Omental fat pad (tissue), 3 donors: ENCODE measurements at regions not wholly inside any gene's neighbourhood (a gene's known extent, or its start where the extent isn't known, plus 50 kb on each side); places are given as distances from the start of the nearest gene placed in this dataset.
"Not testable (repeated sequence)": the region's sequence is repeated elsewhere in the genome, so short reads cannot be mapped to it uniquely, and the experiment has no call there.

Source experiments
- ATAC-seq: fragments of 150-250 bp; one replicate; pipeline ENCODE4 v1.9.1; 2016; ENCODE audit warnings: mild to moderate bottlenecking, moderate library complexity; ENCODE audit not compliant: low FRiP score
- DNase-seq: peaks from one replicate; pipeline ENCODE4 v3.0.0-alpha.2; 2019; ENCODE audit warnings: low spot score
- TF ChIP-seq, protein P1 (sequence below), 3 donors: fragments of 450-650 bp; IDR thresholded peaks; one replicate each; pipeline ENCODE4 v1.5.1; 2016 to 2017; ENCODE audit warnings: antibody characterized with exemption in 3 of 3, mild to moderate bottlenecking in 3 of 3, moderate library complexity in 2 of 3

DNA sequence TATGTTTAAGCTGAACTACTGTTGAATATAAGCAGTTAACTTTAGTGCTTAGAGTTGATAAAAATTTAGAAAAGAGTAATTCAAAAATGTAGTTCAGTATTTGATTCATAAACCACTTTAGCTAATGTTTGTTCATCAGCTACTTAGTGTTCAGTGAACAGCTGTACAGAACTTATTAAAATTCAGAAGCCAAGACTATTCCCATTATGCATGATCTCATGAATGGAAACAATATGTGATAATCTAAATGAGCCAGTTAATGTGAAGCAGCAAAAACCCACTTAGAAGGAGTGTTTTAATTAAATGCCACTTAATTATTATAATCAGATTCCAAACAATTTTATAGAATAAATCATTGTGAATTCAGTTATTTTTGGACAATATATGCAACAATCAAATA, 92.9 kb upstream of the NEGR1 start:
- ATAC-seq (no peak), DNase-seq (no peak)
- TF ChIP-seq, protein P1, sequence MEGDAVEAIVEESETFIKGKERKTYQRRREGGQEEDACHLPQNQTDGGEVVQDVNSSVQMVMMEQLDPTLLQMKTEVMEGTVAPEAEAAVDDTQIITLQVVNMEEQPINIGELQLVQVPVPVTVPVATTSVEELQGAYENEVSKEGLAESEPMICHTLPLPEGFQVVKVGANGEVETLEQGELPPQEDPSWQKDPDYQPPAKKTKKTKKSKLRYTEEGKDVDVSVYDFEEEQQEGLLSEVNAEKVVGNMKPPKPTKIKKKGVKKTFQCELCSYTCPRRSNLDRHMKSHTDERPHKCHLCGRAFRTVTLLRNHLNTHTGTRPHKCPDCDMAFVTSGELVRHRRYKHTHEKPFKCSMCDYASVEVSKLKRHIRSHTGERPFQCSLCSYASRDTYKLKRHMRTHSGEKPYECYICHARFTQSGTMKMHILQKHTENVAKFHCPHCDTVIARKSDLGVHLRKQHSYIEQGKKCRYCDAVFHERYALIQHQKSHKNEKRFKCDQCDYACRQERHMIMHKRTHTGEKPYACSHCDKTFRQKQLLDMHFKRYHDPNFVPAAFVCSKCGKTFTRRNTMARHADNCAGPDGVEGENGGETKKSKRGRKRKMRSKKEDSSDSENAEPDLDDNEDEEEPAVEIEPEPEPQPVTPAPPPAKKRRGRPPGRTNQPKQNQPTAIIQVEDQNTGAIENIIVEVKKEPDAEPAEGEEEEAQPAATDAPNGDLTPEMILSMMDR (IDR thresholded peaks at IDR 0.05): no peak

DNA sequence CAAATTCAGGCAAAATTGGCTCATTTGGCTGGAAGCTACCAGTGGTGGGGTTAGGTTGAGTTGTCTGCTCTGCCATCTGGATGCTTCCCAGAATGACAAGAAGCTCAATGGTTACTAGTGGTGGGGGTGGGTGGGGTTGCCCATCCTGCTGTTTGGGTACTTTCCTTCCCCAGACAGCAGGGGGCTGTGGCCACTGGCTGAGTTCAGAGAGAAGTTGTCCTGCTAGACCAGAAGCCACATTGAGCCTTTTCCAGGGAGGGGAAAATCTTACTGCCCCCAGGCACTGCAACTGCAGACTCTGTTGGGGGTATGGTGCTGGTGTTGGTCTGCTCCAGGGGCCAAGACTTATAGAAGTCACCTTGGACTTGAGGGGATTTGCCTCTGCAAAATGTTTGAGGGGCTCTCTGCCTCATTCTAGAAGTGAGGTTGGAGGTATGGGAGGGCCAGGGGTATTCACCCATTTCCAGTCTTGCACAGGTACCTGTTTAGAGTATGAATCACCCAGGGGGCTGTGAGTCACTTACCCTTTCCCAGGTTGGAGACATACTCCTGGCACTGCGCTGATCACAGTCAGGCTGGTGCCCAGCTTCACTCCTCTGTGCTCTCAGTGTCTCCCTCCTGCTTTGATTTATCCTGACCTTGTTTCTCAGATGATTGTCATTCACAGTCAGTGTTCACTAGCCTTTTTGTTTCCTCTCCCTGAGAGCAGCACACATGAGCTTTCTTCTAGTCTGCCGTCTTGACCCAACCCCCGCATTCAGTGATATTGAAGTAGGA, 89.1 kb upstream of the NEGR1 start:
- no peak for DNase-seq
- ATAC-seq: no peak
- TF ChIP-seq, protein P1 (IDR thresholded peaks at IDR 0.05): no peak

DNA sequence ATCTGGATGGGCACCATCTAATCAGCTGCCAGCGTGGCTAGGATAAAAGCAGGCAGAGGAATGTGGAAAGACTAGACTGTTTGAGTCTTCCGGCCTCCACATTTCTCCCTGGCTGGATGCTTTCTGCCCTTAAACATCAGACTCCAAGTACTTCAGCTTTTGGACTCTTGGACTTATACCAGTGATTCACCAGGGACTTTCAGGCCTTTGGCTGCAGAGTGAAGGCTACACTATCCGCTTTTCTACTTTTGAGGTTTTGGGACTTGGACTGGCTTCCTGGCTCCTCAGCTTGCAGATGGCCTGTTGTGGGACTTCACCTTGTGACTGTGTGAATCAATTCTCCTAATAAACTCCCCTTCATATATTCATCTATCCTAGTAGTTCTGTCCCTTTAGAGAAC, 88.5 kb upstream of the NEGR1 start:
- ATAC-seq, DNase-seq: not testable (repeated sequence)

DNA sequence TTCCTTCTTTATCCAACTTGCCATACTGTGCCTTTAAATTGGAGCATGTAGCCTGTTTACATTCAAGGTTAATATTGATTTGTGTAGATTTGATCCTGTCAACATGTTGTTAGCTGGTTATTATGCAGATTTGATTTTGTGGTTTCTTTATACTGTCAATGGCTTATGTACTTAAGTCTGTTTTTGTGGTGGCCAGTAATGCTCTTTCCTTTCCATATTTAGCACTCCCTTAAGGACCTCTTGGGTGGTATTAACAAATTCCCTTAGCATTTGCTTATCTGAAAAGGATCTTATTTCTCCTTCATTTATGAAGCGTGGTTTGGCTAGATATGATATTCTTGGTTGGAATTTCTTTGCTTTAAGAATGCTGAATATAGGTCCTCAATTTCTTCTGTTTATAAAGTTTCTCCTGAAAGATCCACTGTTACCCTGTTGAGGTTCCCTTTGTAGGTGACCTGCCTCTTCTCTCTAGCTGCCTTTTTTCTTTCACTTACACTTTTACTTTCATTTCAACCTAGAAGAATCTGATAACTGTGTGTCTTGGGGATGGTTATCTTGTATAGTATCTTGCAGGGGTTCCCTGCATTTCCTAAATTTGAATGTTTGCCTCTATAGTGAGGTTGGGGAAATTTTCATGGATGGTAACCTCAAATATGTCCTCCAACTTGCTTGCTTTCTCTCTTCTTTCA, 86.9 kb upstream of the NEGR1 start:
- no peak for DNase-seq
- no peak for ATAC-seq
- TF ChIP-seq, protein P1 (IDR thresholded peaks at IDR 0.05): no peak

DNA sequence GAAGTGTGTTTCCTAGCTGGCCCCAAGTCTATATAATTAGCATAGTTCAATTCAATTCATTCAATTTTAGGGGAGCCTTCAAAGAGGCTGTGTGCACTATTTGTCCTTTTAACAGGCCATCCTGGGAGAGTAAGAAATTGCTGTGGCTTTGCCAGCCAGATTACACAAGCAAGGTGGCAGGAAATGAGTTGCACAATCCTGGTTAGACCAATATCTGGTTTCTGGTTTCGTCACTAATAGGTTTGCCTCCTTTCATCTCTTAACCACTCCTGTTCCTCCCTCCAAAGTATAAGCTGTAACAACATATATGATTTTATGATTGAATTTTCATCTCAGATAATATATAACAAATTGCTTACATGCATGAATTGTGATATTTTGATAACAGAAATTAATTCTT, 84.1 kb upstream of the NEGR1 start:
- ATAC-seq (no peak), DNase-seq (no peak)
- TF ChIP-seq, protein P1 (IDR thresholded peaks at IDR 0.05): no peak

DNA sequence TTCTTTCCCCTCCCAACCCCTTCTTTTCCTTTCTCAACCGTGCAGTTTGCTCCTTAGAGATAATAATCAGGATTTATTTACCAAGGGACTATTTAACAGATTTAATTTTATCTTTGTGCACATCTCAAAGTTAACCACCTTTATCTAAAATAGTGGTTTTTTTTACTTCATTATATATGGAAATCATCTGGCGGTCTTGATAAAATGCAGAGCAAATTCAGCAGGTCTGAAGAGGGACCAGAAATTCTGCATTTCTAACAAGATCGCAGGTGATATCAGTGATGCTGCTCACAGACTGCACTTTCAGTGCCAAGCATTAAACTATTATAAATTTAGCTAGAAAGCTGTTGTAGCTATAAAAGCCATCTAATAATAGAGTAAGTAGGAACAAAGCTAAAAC, 83.4 kb upstream of the NEGR1 start:
- TF ChIP-seq, protein P1 (IDR thresholded peaks at IDR 0.05): no peak
- no peak for DNase-seq
- no peak for ATAC-seq

DNA sequence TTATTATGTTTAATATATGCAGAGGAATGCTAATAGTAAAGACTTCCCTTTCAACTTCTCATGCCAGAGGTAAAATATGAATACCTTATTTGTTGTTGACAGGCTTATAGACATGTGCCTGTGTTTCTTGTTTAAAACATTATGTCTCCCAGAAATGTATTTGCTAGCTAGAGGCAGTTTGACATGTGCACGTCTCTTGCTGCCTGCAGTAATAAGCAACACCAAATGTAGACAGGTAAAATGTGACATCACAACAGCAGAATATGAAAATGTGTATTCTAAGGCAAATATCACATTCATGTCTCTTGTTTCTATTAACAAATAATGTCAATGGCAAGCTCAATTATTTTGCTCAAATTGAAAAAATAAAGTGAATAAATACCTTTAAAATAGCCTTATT, 80.2 kb upstream of the NEGR1 start:
- no peak for ATAC-seq
- no peak for DNase-seq
- TF ChIP-seq, protein P1 (IDR thresholded peaks at IDR 0.05): no peak
